ENCODE measurements at regions not wholly inside any gene's neighbourhood (a gene's known extent, or its start where the extent isn't known, plus 50 kb on each side); places are given as distances from the start of the nearest gene placed in this dataset.

- no peaks in the 10 kb centered on the region for H3K79me2 ChIP-seq (ENCODE audit: control insufficient read depth, insufficient read depth, low read length)
- no peak for FAIRE-seq
- no peaks in the 10 kb centered on the region for H3K9me3 ChIP-seq (ENCODE audit: control insufficient read depth, low read depth, low read length)
- TF ChIP-seq CTCF (optimal IDR thresholded peaks at IDR 0.05 in 1 of 3, IDR thresholded peaks at IDR 0.05 in 1 of 3, conservative IDR thresholded peaks at IDR 0.05 in 1 of 3; ENCODE audit: extremely low read depth in 1 of 3, insufficient read depth in 2 of 3, low read length in 3 of 3) (no peak), EZH2 (IDR thresholded peaks at IDR 0.05; ENCODE audit: low read length) (no peak)
- dilution Hi-C loops (cut with MboI; ENCODE audit: extremely low pct_ligation_motif_present, low sequenced_read_pairs) = no loop called here
- no peak overlapping the region for H3K4me3 ChIP-seq (ENCODE audit: control insufficient read depth in 2 of 3, extremely low read depth in 1 of 3, insufficient read depth in 2 of 3, low read depth in 1 of 3, low read length in 3 of 3)
- no peak overlapping the region for H3K4me2 ChIP-seq (ENCODE audit: control insufficient read depth, extremely low read depth, insufficient read depth, low read depth, low read length)
- no peaks in the 10 kb centered on the region for H3K27me3 ChIP-seq (ENCODE audit: control insufficient read depth, extremely low read depth, insufficient read depth, low read length)
- no peak overlapping the region for H2AFZ ChIP-seq (ENCODE audit: control insufficient read depth, low read length)
- DNase-seq (ENCODE audit: low read depth, low spot score) = no peak
- H3K36me3 ChIP-seq (ENCODE audit: control insufficient read depth in 2 of 2, extremely low read depth in 1 of 2, insufficient read depth in 2 of 2, low read length in 2 of 2) = no peaks in the 10 kb centered on the region
- H3K9ac ChIP-seq (ENCODE audit: control insufficient read depth, extremely low read depth, insufficient read depth, low read length) = no peak overlapping the region
- H4K20me1 ChIP-seq (ENCODE audit: control insufficient read depth, extremely low read depth, insufficient read depth, low read length) = no peaks in the 10 kb centered on the region
- H3K27ac ChIP-seq (ENCODE audit: control insufficient read depth, insufficient read depth, low read length) = no peak overlapping the region
- no peaks in the 10 kb centered on the region for H3K9me1 ChIP-seq (ENCODE audit: control insufficient read depth, extremely low read depth, insufficient read depth, low read length)
- H3K4me1 ChIP-seq (ENCODE audit: control insufficient read depth, extremely low read depth, insufficient read depth, low read length) = no peaks in the 10 kb centered on the region
These were observed 221.2 kb upstream of the MAP3K7 start for GRCh38 chr6:90807791-90808701.

GRCh38 chr6:90805619-90806155, 218.8 kb upstream of the MAP3K7 start:
- H3K4me3 ChIP-seq (ENCODE audit: control insufficient read depth in 2 of 3, extremely low read depth in 1 of 3, insufficient read depth in 2 of 3, low read depth in 1 of 3, low read length in 3 of 3) = no peak overlapping the region
- H2AFZ ChIP-seq (ENCODE audit: control insufficient read depth, low read length) = no peak overlapping the region
- no peaks in the 10 kb centered on the region for H3K9me3 ChIP-seq (ENCODE audit: control insufficient read depth, low read depth, low read length)
- H3K9ac ChIP-seq (ENCODE audit: control insufficient read depth, extremely low read depth, insufficient read depth, low read length) = no peak overlapping the region
- DNase-seq (ENCODE audit: low read depth, low spot score) (no peak), FAIRE-seq (no peak)
- H3K4me2 ChIP-seq (ENCODE audit: control insufficient read depth, extremely low read depth, insufficient read depth, low read depth, low read length) = no peak overlapping the region
- no peaks in the 10 kb centered on the region for H4K20me1 ChIP-seq (ENCODE audit: control insufficient read depth, extremely low read depth, insufficient read depth, low read length)
- TF ChIP-seq CTCF (optimal IDR thresholded peaks at IDR 0.05 in 1 of 3, IDR thresholded peaks at IDR 0.05 in 1 of 3, conservative IDR thresholded peaks at IDR 0.05 in 1 of 3; ENCODE audit: extremely low read depth in 1 of 3, insufficient read depth in 2 of 3, low read length in 3 of 3) (no peak), EZH2 (IDR thresholded peaks at IDR 0.05; ENCODE audit: low read length) (no peak)
- dilution Hi-C loops (cut with MboI; ENCODE audit: extremely low pct_ligation_motif_present, low sequenced_read_pairs) = no loop called here
- H3K4me1 ChIP-seq (ENCODE audit: control insufficient read depth, extremely low read depth, insufficient read depth, low read length) = no peaks in the 10 kb centered on the region
- no peaks in the 10 kb centered on the region for H3K36me3 ChIP-seq (ENCODE audit: control insufficient read depth in 2 of 2, extremely low read depth in 1 of 2, insufficient read depth in 2 of 2, low read length in 2 of 2)
- no peaks in the 10 kb centered on the region for H3K9me1 ChIP-seq (ENCODE audit: control insufficient read depth, extremely low read depth, insufficient read depth, low read length)
- H3K27ac ChIP-seq (ENCODE audit: control insufficient read depth, insufficient read depth, low read length) = no peak overlapping the region
- H3K79me2 ChIP-seq (ENCODE audit: control insufficient read depth, insufficient read depth, low read length) = no peaks in the 10 kb centered on the region
- H3K27me3 ChIP-seq (ENCODE audit: control insufficient read depth, extremely low read depth, insufficient read depth, low read length) = no peaks in the 10 kb centered on the region

Measured in keratinocyte (primary cell).